HG03442 (cell line): ENCODE measurements at regions not wholly inside any gene's neighbourhood (a gene's known extent, or its start where the extent isn't known, plus 50 kb on each side); places are given as distances from the start of the nearest gene placed in this dataset.

Source experiments
- ATAC-seq: cut with Tn5 transposase; IDR thresholded peaks from one replicate; pipeline ENCODE4 v1.9.1; 2021; ENCODE audit warnings: mild to moderate bottlenecking, moderate library complexity; ENCODE audit not compliant: unreplicated experiment

DNA sequence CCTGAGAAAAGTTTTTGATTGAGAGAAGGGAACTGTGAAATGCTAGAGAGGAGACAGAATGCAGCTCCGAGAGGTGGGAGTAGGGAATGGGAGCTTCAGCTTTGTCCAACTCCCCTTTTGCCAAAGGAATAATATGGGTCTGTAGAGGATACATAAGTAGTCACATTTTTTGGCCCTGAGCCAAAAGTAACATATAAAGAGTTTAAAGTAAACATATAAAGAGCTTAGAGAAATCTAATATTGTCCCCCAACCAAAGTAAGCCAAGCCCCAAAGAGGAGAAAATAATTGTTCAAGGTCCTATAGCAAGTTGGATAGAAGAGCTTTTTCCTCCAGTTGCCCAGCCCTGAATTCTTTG lies 215.1 kb downstream of the TMEM114 start:
- no peak for ATAC-seq

DNA sequence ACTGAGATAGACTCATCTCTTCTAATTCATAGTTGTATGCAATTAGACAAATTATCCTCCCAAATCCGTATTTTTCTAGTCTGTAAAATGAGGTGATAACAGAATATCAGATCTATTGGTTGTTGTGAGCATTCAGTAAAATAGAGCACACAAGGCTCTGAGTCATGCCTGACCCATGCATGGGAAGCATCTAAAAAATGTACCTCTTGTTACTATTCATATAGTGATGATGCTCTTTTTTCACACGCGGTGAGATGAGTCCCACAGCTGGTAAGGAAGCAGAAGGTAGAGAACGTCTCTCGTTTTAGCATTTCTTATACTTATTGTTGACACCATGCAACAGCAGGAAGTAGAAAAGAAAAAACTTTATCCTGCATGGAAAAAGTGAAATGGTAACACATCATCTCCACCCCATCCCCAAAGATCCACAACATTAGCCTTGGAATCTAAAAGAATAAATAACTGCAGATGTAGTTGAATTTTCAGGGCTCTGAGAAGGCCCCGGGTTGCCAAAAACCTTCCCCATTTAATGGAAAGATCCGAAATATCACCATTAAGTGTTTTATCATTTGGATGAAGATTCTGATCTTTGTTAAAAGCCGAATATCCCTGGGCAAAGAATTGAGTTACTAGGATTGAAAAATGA lies 215.6 kb downstream of the TMEM114 start:
- no peak for ATAC-seq

DNA sequence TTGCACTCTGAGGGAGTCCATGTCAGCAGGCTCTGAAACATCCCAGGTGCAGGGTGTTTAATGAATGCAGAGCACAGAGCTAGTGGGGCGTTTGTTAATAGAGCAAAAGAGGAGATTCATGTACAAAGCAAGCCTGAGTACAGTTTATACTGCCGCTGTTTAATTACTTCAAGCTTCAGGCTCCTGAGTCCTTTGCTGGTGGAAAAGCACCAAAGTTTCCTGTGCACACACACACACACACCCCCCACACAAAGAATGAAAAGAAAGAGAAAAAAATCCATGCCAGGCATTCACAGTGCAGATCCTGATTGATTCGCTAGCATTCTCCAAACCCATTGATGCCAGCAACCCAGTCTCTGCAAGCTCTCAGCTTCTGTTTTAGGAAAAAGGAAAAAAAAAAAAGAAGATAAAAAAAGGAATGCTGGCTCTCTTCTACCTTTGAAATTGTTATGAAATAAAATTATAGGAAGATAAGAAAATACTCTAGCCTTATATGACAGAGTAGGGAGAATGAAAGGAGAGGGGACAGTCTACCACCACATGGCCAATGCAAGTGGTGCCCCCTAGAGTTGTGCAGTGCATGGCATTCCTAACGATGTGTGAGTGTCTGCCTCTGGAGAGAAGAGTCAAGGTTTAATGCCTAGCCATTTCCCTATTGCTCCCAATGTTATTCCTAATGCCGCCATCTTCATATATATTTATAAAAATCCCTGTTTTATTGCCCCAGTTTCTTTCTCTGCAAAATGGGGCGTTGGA lies 216.5 kb downstream of the TMEM114 start:
- no peak for ATAC-seq

DNA sequence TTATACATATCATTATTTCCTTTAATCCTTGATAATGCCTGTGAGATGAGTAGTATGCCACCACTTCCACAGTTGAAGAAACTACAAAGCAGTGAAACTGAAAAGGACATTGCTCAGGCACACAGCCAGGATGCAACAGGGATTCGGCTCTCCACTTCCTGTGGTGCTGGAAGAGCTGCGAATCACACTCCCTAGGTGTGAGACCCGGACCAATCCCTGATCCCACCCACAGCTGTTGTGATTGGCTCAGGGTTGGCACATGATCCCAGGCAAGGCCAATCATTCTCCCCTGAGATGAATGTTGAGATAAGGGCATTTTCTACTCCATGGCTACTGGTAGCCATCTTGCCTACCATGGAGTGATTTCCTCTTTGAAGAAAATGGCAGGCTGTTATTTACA lies 218.2 kb downstream of the TMEM114 start:
- no peak for ATAC-seq

DNA sequence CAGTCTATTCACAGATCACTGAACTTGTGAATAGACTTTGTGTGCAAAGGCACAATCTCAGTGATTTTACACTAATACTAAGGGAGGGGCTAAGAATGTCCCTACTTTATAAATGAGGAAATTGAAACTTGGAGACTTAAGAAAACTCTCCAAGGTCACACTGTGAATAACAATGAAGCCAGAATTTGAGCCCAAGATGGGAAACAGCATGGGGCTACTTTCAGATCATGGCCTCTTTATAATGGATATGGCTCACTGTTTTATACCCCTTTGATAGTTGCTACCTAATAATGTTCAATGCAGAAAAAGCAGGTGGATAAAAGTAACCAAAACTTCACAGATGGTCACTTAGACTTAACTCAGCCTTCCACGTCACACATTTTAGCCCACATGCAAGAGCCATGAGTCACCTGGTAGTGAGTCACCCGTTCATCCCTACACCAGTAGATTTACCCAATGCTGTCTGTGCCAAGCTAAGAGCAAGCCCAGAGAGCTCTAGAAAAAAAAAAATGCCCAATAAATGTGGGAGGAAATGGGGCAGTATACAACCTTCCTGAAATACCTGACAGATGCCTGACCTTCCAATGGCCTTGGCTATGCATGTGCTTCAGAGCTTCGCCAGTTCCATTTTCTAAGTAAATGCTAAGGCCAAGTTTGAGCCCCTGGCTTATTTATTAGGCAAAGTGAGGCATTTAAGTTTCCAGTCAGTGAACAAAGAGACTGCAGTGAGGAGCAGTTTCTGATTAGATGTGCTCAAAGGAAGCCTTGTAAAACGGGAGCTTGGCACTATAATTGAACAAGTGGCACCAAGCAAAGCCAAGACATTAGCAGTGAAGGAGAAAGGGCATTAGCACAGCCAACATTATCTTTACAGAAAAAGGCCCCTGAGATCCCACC lies 219.7 kb downstream of the TMEM114 start:
- no peak for ATAC-seq

DNA sequence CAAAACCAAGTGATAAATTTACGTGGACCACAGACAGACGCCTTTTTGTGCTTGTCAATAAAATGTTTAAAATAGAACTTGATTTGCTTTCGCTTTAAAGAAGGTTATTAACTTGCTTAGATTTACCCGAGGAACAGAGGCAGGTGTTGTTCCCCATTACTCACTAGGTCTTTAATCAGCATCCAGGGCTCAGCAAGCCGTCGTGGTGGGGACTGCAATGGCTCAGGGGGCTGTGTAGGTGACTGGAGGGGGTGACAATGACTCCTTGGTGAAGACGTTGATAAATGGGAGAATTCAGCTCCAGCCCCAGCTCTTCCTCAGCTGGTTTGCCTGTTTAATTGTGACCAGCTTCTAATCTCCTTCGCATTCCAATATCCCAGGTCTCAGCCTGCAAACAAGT lies 231.4 kb downstream of the TMEM114 start:
- ATAC-seq, result no peak

DNA sequence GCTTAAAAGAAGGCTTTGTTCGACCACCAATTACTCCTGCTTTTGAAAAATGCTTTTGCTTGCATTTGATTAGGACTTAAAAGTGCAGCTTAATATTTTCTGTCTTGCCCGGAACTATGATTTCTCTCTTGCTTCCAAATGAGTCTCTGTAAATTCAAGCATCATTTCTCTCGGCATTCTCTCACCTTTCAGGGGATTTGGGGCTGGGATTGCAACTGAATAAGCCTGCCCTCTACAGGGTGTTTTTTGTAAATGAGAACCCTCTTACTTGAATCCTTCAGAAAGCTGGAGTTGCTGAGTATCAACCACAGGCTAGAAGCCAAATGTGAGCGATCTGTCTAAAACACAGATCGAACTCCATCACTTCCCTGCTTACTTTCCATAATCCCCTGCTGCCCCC lies 234.6 kb downstream of the TMEM114 start:
- no peak for ATAC-seq

DNA sequence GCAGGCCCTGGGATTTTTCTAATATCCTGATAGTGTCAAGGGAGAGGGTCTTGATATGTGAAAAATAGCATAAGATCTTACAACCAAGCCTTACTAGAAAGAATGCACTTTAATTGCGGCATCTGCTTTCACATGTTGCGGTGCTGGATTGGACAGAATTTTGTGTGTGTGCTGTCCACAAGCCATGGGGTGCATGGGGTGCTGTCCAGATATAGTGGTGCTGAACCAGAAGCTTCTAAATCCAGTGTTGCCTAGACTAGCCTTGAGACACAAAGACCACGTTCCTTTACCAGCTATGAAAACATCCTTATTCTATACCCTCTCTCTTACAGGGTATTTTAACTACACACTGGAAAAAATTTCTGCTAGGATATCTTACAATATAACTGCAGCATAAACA lies 244.0 kb downstream of the TMEM114 start:
- ATAC-seq, result no peak

DNA sequence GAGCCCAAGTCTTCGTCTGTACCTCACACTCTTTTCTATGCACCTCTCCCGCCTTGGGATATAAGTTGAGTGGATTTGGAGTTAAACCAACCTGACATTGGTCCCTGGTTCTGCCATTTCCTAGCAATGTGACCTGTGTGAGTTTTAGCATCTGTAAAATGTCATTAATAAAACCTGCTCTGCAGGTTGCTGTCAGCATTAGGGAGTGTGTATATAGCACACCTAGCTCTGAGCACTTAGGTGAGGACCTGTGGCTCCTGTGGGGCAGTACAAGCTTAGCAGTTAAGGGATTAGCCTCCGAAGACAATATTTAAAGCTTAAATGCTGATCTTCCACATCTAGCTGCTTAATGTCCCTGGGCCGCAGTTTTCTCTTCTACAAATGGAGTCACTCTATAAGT lies 248.0 kb downstream of the TMEM114 start:
- no peak for ATAC-seq

DNA sequence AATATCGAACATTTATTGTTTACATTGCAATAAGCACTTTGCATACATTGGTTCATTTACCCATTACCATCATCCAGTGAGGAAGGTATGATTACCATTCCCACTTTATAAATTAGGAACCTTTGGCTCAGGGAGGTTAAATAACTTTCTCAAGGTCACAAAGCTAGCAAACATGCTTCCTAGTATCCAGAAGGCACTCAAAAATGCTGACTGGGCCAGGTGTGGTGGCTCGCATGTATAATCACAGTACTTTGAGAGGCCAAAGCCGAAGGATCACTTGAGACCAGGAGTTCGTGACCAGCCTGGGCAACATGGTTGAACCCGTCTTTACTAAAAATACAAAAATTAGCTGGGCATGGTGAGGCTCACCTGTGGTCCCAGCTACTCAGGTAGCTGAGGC lies 259.6 kb downstream of the TMEM114 start:
- ATAC-seq, result no peak

DNA sequence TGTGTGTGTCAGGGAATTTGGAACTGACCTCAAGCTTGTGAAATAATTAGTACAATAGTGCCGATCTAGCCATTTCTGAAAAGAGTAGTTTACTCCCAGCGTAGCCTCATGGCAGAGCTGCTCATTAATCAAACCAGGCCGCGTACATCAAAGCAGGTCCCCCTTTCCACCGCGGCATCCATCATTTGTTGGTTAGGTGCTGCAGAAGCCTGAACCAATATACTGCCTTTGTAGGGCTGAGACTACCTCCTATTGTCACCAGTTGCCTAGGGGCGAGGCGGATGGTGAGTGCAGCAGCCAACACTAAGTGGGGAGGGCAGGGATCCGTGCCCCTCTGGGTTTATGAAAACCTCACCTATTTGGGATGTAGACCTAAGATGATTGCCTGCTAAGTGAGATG lies 264.1 kb downstream of the TMEM114 start:
- ATAC-seq, result no peak

DNA sequence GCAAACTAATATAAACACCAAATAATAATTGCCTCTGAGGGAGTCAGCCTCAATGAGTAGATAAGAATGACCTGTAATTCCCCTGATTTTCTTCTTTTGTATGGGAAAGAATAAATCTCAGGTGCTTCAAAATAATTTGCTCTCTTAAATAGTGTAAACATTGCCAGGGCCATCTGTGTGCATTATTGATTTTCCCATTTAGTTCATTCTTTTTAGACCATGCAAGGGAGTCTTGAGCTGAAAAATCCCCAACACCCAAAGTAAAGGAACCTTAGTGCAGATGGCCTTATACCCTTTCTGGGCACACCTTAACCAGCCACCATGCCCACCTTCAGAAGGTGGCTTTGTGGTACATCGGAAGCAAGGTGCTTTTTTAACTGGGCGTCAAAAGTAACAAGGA lies 267.2 kb downstream of the TMEM114 start:
- ATAC-seq, result no peak

DNA sequence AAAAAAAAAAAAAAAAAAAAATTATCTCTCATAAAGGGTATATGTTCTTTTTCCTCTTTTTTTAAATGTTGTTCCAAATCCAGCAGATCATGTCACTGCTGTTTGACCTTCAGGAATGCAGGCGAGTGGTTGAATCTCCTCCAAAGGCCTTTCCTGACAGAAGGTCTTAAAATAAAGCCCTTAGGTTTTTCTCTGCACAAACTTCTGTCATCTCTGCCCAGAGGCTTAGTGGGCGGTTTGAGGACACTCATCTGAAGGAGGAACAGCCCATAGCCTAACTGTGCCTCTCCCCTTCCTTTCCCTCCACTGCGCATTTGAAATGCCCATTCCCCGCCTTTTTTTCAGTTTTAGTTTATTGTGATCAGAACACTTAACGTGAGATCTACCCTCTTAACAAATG lies 270.2 kb downstream of the TMEM114 start:
- ATAC-seq, result no peak

DNA sequence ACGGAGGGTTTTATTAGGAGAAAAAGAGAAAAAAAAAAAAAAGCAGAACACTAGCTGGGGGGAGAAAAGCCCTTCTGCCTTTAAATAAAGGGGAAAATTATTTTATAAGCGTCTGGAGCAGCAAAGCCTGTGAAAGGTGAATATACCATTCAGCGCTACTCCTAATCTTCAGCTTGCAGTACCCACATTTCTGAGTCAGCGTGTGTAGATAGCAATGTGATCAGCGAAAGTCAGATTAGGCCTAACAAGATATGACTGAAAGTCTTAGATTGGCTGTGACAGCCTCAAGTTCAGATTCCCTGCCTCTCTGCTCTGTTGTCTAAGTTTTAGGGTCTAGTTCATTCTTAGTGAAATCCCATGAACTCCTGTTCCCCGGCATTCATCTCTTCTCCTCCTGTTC lies 279.5 kb downstream of the TMEM114 start:
- ATAC-seq, result no peak

DNA sequence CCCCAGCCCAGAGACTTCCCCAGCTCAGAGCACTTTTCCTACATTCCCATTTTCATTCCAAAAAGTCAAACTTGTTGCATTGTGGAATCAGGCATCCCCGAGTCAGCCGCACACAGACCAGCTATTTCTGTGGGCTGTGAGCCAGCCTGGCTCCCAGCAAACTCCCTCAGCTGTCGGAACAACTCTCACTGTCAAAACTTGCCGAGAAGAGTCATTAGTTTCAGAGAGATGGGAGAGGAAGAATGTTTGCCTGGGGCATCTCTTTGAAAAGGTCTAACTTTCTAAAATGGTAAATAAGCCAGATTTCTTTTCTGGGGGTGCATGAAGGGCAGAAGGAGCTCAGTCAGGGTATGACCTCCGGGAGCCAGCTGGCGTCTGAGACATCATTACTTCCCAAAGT lies 280.0 kb downstream of the TMEM114 start:
- no peak for ATAC-seq

DNA sequence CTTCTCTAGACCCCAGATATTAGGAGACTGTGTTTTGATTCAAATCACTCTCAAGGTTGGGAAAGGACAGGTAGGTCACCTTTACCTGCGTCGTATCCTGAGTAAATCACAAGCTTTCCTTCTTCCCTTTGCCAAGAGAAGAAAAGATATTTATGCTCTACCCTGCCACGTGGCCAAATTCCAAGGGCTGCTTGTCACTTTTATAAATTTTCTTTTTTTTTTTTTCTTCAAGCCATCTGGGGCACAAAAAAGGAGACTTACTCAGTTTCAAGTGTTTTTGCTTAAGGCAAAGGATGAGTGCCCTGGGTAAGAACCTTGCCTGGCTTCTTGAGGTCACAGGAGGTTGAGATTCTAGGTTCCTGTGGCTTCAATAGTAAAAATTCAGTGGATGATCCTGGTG lies 285.1 kb downstream of the TMEM114 start:
- no peak for ATAC-seq

DNA sequence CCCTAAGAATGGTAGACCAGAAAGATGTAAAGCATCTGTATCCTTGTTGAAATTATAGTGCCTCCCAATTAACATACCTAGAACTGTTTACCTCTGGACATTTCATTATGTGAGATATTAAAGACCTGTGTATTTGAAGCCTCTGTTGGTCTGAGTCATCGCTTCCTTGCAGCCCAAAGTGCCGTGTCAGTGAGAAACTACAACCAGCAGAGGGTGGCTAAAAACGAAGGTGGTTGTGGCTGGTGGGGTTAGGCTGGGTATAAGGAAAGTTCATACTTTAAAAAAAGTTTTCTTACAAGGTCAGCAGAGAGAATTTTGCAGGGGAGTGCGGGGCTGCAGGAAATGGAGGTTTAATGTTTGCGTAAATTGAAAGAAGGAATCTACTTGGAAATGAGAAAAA lies 290.7 kb downstream of the TMEM114 start:
- no peak for ATAC-seq

DNA sequence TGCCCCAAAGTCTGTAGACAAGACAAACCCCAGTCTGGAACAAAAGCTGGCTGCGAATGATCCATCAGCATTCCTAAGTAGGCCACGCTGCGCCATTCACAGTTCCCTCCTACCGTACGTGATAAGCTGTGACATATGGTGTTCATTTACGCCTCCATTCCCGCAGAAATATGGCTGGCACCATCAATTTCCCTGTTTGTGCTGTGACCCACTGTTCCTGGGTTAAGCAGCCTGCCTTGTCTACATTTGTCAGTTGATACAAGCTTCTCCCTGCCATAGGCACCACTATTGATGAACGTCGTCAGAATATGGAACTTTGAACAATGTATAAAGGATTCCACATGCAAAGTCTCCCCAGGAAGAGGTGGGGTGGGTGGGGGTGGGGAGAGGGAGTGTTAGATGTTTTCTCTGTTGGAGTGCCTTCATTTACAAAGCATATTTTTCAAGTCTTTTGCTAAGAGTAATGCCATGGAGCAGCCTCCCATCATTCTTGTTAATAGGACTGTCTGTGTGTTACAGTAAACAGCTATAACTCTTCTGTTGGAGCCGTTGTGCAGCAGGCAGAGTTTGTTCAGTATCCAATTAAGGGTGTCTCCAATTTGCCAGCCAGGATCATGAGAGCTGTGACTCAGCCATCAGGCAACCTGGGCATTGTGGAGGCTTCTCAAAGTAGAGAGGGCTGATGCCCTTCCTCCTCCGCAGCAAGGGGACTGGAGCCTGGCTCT lies 294.6 kb downstream of the TMEM114 start:
- ATAC-seq, result no peak

DNA sequence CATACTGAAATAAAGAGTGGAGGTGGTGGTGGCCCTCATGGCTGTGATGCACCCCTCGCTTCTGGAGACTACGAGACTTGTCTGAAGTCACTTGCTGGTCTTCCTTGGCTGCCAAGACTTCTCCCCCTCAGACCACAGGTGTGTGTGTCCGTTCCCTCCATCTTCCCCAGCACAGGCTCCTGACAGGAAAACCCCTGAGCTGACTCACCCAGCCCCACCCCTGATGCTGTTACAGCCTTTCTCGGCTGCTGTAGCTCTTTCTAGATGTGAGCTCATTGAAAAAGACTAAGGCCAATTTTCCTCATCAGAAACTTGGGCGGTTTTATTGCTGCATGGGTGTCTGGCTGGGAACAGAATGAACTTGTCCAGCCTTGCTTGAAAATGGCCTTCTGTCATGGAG lies 296.9 kb downstream of the TMEM114 start:
- ATAC-seq, result no peak

DNA sequence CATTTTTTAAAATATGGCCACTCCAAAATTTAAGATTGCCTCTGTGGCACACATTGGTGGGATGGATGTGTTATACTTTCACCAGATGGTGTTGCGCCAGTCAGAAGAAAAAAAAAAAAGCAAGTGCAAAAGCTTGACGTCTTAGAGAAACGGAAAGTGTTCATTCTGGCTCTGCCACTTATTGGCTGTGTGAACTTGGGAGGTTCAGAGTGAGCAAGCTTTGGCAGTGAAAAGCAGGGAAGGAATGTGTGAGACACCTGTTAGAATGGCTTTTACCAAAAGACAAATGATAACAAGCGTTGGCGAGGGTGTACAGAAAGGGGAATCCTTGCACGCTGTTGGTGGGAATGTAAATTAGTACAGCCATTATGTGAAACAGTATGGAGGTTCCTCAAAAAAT lies 298.0 kb downstream of the TMEM114 start:
- no peak for ATAC-seq

DNA sequence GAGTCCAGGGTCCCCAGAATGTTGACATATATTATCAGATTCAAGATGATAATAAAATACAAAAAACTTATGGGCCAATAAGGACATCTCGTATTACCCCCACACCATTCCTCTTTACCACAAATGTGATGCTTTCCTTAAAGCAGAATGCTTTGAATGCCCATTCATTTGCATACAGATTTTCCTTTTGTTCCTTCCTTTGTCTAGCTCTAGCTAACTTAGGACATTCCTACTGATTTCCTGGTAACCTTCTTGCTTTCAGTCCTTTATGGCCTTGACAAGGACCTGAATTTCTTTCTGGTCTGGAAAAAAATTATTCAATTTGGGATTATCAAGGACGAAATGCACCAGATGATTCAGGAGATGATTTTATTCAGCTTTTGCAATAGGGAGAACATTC lies 304.0 kb downstream of the TMEM114 start:
- ATAC-seq, result no peak
